Spleen (tissue), 11 donors: ENCODE measurements at regions not wholly inside any gene's neighbourhood (a gene's known extent, or its start where the extent isn't known, plus 50 kb on each side); places are given as distances from the start of the nearest gene placed in this dataset.
A peak's percentile ranks its signal among the peaks of the same experiment; 100 is the strongest.
"Not testable (repeated sequence)": the region's sequence is repeated elsewhere in the genome, so short reads cannot be mapped to it uniquely, and the experiment has no call there.

Experiments used
- DNase-seq: peaks from one replicate; pipeline ENCODE4 v3.0.0-alpha.2; 2020
- H3K27ac ChIP-seq, 8 donors: fragments of 200-600 bp; sonication (generic) in 7 of 8; 1 replicate in 4 of 8; 2 replicates in 4 of 8; pipeline versions ENCODE4 v1.5.0 to v1.8.0; 2016 to 2021; ENCODE audit warnings: inconsistent platforms in 4 of 8, mild to moderate bottlenecking in 4 of 8, moderate library complexity in 1 of 8
- H3K27me3 ChIP-seq, 7 donors: fragments of 200-600 bp; sonication (generic) in 6 of 7; replicated peaks in 1 of 7; 1 replicate in 4 of 7; 2 replicates in 3 of 7; pipeline versions ENCODE4 v1.5.0 to v1.8.0; 2016 to 2021; ENCODE audit warnings: inconsistent platforms in 3 of 7, mild to moderate bottlenecking in 1 of 7
- H3K36me3 ChIP-seq, 6 donors: fragments of 200-600 bp; sonication (generic) in 5 of 6; 1 replicate in 4 of 6; 2 replicates in 2 of 6; pipeline versions ENCODE4 v1.5.0 to v1.8.0; 2016 to 2021; ENCODE audit warnings: inconsistent platforms in 2 of 6
- H3K4me1 ChIP-seq, 6 donors: fragments of 200-600 bp; sonication (generic) in 5 of 6; 1 replicate in 3 of 6; 2 replicates in 3 of 6; pipeline versions ENCODE4 v1.5.0 to v1.8.0; 2016 to 2021; ENCODE audit warnings: inconsistent platforms in 3 of 6
- H3K4me3 ChIP-seq, 8 donors: fragments of 200-600 bp; sonication (generic) in 7 of 8; 1 replicate in 4 of 8; 2 replicates in 4 of 8; pipeline versions ENCODE4 v1.5.0 to v1.8.0; 2016 to 2021; ENCODE audit warnings: inconsistent platforms in 4 of 8, mild to moderate bottlenecking in 4 of 8, moderate library complexity in 2 of 8
- H3K9me3 ChIP-seq, 8 donors: fragments of 200-600 bp; sonication (generic) in 7 of 8; 1 replicate in 4 of 8; 2 replicates in 4 of 8; pipeline versions ENCODE4 v1.5.0 to v1.8.0; 2016 to 2021; ENCODE audit warnings: inconsistent platforms in 4 of 8
- POLR2AphosphoS5 ChIP-seq, 3 donors: sonication (generic); formaldehyde crosslinking; IDR thresholded peaks; one replicate each; pipeline ENCODE4 v1.5.1; 2017; ENCODE audit warnings: antibody characterized with exemption in 3 of 3
- WGBS, 5 donors: extraction: QIAGEN DNeasy Blood & Tissue Kit in 3 of 5; methylation state at CpG; one replicate each; pipeline versions ENCODE4 v1.1.5 to v1.1.7; 2013 to 2018; 5-methylcytosine and 5-hydroxymethylcytosine counted together
- intact Hi-C: fragments of 100-400 bp; cut with DNase I; formaldehyde crosslinking; loops from one replicate; pipeline ENCODE4 v1.15.0; 2023; ENCODE audit warnings: low total_unique reads
- donor health status: healthy with polysubstance abuse.
- donor health status: DM: no; HTN: no; CAD: no; lungs with moderate emphysema.
- donor health status: DM: no; HTN: no; CAD: no.
- donor health status: Bipolar disorder and iron deficiency.
- donor health status: healthy.
- donor health status: DM: no; HTN: no; CAD: no.
- donor health status: DM: yes; HTN: yes; CAD: no.

- H3K36me3 ChIP-seq, intact Hi-C loops, DNase-seq, H3K27me3 ChIP-seq, H3K4me1 ChIP-seq, H3K4me3 ChIP-seq: not testable (repeated sequence)
- Histone ChIP-seq H3K9me3 (peaks cover 0 to 20% (median 16%) of the 10 kb centered on the region in 8 donors), H3K27ac (peak overlapping the region in 5 of 8 donors; percentile 13 to 75 (median 25))
- peak in 2 of 3 donors; percentile 27 to 28 for TF ChIP-seq POLR2AphosphoS5 (IDR thresholded peaks at IDR 0.05)
- WGBS, 5 donors, result 42 to 66% (median 57%) methylated on average over 7 to 8 of the region's 8 CpGs
Measured at GRCh38 chr7:149962685-149963319, 89.0 kb downstream of the ATP6V0E2 start.

- H3K4me1 ChIP-seq, H3K4me3 ChIP-seq, H3K27me3 ChIP-seq, H3K36me3 ChIP-seq, intact Hi-C loops, H3K27ac ChIP-seq, DNase-seq: not testable (repeated sequence)
- 69 to 88% (median 77%) methylated on average over 4 to 5 of the region's 5 CpGs for WGBS, 5 donors
- H3K9me3 ChIP-seq, result peaks cover 0 to 20% (median 16%) of the 10 kb centered on the region in 8 donors
Measured at GRCh38 chr7:149963985-149964384, 90.2 kb downstream of the ATP6V0E2 start.

- not testable (repeated sequence) for H3K4me3 ChIP-seq, H3K9me3 ChIP-seq
- WGBS, 5 donors, result 26 to 38% (median 32%) methylated on average over 2 of the region's 2 CpGs
Measured at GRCh38 chr7:149966444-149966843, 92.7 kb downstream of the ATP6V0E2 start.

GRCh38 chr7:149972977-149973376 is 99.2 kb downstream of the ATP6V0E2 start:
- H3K9me3 ChIP-seq, intact Hi-C loops, DNase-seq, H3K36me3 ChIP-seq, H3K4me1 ChIP-seq, H3K27ac ChIP-seq, H3K4me3 ChIP-seq, H3K27me3 ChIP-seq: not testable (repeated sequence)
- WGBS, 5 donors, result 86 to 100% (median 90%) methylated on average over 2 to 10 of the region's 10 CpGs

More at GRCh38 chr7:149966444-149966843, 92.7 kb downstream of the ATP6V0E2 start:
- intact Hi-C loops, H3K4me1 ChIP-seq, DNase-seq, H3K27me3 ChIP-seq, H3K27ac ChIP-seq, H3K36me3 ChIP-seq: not testable (repeated sequence)

GRCh38 chr7:149973681-149974080 is 99.9 kb downstream of the ATP6V0E2 start:
- WGBS, 5 donors, result 74 to 93% (median 85%) methylated on average over 5 to 7 of the region's 11 CpGs
- H3K4me3 ChIP-seq, H3K9me3 ChIP-seq, DNase-seq, H3K27ac ChIP-seq, H3K36me3 ChIP-seq, H3K27me3 ChIP-seq, H3K4me1 ChIP-seq, intact Hi-C loops: not testable (repeated sequence)

- H3K4me1 ChIP-seq, H3K9me3 ChIP-seq, H3K4me3 ChIP-seq, intact Hi-C loops, H3K27ac ChIP-seq, H3K36me3 ChIP-seq, H3K27me3 ChIP-seq, DNase-seq: not testable (repeated sequence)
- 15 to 23% (median 18%) methylated on average over 4 of the region's 4 CpGs for WGBS, 5 donors
Measured at GRCh38 chr7:149975608-149976007, 101.8 kb downstream of the ATP6V0E2 start.

- 91 to 100% (median 94%) methylated on average over 3 of the region's 3 CpGs for WGBS, 5 donors
- H3K27me3 ChIP-seq, H3K27ac ChIP-seq, H3K4me1 ChIP-seq, H3K9me3 ChIP-seq, H3K36me3 ChIP-seq, H3K4me3 ChIP-seq, DNase-seq, intact Hi-C loops: not testable (repeated sequence)
Measured at GRCh38 chr7:149978537-149978936, 104.8 kb downstream of the ATP6V0E2 start.

- H3K27me3 ChIP-seq, DNase-seq, H3K36me3 ChIP-seq, H3K4me1 ChIP-seq, H3K9me3 ChIP-seq, H3K4me3 ChIP-seq, H3K27ac ChIP-seq, intact Hi-C loops: not testable (repeated sequence)
- WGBS, 5 donors, result 75 to 88% (median 81%) methylated on average over 7 to 10 of the region's 10 CpGs
Measured at GRCh38 chr7:149978944-149979343, 105.2 kb downstream of the ATP6V0E2 start.

GRCh38 chr7:149982537-149983112 is 108.9 kb downstream of the ATP6V0E2 start:
- H3K4me3 ChIP-seq, H3K27me3 ChIP-seq, H3K27ac ChIP-seq, H3K9me3 ChIP-seq, intact Hi-C loops, DNase-seq, H3K36me3 ChIP-seq, H3K4me1 ChIP-seq: not testable (repeated sequence)
- 50 to 78% (median 60%) methylated on average over 4 of the region's 4 CpGs for WGBS, 5 donors

GRCh38 chr7:149986866-149987265 is 113.1 kb downstream of the ATP6V0E2 start:
- H3K4me3 ChIP-seq, intact Hi-C loops, H3K27me3 ChIP-seq, DNase-seq, H3K9me3 ChIP-seq, H3K27ac ChIP-seq, H3K4me1 ChIP-seq, H3K36me3 ChIP-seq: not testable (repeated sequence)
- no CpG with 5 or more reads among the region's 3 CpGs for WGBS, 5 donors

- 80 to 98% (median 89%) methylated on average over 8 of the region's 8 CpGs for WGBS, 5 donors
- H3K27ac ChIP-seq, H3K4me3 ChIP-seq, H3K27me3 ChIP-seq, H3K4me1 ChIP-seq, DNase-seq, H3K9me3 ChIP-seq, intact Hi-C loops, H3K36me3 ChIP-seq: not testable (repeated sequence)
Measured at GRCh38 chr7:149991652-149992302, 118.0 kb downstream of the ATP6V0E2 start.
